ENCODE measurements at regions not wholly inside any gene's neighbourhood (a gene's known extent, or its start where the extent isn't known, plus 50 kb on each side); places are given as distances from the start of the nearest gene placed in this dataset.

DNA sequence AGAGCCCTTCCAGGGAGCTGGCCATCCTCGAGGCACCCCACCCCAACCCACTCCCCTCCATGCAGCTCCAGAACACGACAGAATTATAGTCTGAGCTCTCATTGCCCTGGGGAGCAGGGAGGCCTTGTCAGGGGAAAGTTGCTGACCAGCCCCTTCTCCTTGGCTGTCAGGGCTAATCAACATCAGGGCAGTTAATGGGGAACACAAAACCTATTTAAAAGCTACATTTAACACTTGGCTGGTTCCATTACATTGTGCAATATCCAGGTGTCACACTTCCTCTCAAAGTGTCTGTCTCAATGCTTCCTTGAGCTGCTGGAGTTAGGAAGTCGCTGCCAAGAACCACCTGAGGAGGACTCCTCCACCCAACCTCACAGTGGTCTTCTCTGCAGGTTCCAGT is 111.8 kb upstream of the GRIK3 start:
- H3K27ac ChIP-seq, result no peak overlapping the region
- no peaks in the 10 kb centered on the region for H3K9me3 ChIP-seq
- H3K27me3 ChIP-seq, result no peaks in the 10 kb centered on the region
- no peak overlapping the region for H3K4me3 ChIP-seq
- DNase-seq, result no peak
- H3K4me1 ChIP-seq (ENCODE audit: insufficient read depth), result no peaks in the 10 kb centered on the region
- no peaks in the 10 kb centered on the region for H3K36me3 ChIP-seq
- no peak for TF ChIP-seq POLR2A (IDR thresholded peaks at IDR 0.05)
- TF ChIP-seq, protein P1, sequence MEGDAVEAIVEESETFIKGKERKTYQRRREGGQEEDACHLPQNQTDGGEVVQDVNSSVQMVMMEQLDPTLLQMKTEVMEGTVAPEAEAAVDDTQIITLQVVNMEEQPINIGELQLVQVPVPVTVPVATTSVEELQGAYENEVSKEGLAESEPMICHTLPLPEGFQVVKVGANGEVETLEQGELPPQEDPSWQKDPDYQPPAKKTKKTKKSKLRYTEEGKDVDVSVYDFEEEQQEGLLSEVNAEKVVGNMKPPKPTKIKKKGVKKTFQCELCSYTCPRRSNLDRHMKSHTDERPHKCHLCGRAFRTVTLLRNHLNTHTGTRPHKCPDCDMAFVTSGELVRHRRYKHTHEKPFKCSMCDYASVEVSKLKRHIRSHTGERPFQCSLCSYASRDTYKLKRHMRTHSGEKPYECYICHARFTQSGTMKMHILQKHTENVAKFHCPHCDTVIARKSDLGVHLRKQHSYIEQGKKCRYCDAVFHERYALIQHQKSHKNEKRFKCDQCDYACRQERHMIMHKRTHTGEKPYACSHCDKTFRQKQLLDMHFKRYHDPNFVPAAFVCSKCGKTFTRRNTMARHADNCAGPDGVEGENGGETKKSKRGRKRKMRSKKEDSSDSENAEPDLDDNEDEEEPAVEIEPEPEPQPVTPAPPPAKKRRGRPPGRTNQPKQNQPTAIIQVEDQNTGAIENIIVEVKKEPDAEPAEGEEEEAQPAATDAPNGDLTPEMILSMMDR (IDR thresholded peaks at IDR 0.05), result no peak
- TF ChIP-seq EP300 (IDR thresholded peaks at IDR 0.05), result no peak
- 42 to 62% (median 50%) methylated on average over 3 of the region's 3 CpGs for WGBS, 3 donors
- intact Hi-C loops (cut with DNase I), result no loop called here

DNA sequence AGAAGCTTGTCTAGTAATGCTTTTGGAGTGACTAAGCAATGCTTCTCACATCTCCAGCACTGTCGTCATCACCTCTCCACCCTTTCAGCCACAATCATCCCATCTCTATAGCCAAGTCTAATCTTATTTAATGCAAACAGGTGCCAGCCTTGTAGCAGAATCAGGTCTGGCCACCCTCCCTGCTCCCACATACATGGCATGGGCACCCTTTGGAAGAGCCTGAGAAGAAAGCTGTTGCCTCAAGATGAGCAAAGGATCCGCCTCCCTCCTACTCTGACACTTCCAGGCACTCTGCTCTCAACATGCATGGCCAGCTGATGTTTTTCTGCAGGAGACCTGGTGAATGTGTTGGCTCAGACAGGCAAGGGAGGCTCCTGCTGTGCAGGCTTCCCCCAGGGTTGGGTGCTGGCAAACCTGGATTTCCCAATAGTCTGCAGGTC is 113.1 kb upstream of the GRIK3 start:
- 66 to 77% (median 71%) methylated on average over 2 of the region's 2 CpGs for WGBS, 3 donors
- no peak overlapping the region for H3K27ac ChIP-seq
- H3K4me3 ChIP-seq, result no peak overlapping the region
- H3K4me1 ChIP-seq (ENCODE audit: insufficient read depth), result no peaks in the 10 kb centered on the region
- intact Hi-C loops (cut with DNase I), result no loop called here
- TF ChIP-seq, protein P1 (IDR thresholded peaks at IDR 0.05), result no peak
- no peak for TF ChIP-seq EP300 (IDR thresholded peaks at IDR 0.05)
- TF ChIP-seq POLR2A (IDR thresholded peaks at IDR 0.05), result no peak
- H3K9me3 ChIP-seq, result no peaks in the 10 kb centered on the region
- H3K27me3 ChIP-seq, result no peaks in the 10 kb centered on the region
- DNase-seq, result no peak
- no peaks in the 10 kb centered on the region for H3K36me3 ChIP-seq

DNA sequence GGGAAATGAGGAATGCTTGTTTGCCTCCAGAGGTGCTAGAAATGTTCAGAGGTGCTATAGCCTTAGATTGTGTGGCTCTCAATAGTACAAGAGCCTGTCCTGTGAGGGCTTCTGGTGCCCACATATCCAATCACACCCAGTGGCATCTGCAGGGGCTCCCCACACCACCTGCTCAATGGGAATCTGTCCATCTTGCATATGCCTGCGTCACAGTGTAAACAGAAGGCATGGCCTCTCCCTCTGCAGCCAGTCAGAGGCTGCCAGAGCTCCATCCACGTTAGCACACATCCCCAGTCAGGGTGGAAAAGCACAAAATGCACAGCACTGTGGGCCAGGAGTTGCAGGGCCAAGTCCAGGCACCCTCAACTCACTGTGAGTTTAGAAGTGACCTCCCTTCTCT is 113.6 kb upstream of the GRIK3 start:
- no peak for DNase-seq
- WGBS, 3 donors, result 43 to 52% (median 46%) methylated on average over 2 of the region's 2 CpGs

DNA sequence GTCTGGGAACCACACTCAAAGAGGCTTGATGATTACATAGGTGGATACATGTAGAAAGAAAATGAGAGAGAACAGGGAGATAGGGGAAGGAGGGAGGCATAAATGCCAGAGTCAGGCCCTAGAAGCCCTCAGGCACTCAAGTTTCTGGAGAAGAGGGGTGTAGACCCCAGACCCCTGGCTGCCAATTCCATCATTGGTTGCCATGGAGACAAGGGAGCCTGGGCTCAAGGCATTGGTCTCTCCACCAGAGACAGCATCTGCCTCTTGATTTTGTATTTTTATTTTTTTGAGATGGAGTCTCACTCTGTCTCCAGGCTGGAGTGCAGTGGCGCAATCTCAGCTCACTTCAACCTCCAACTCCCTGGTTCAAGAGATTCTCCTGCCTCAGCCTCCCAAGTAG is 114.3 kb upstream of the GRIK3 start:
- Histone ChIP-seq H3K36me3 (no peaks in the 10 kb centered on the region), H3K4me1 (ENCODE audit: insufficient read depth) (no peaks in the 10 kb centered on the region), H3K27me3 (no peaks in the 10 kb centered on the region), H3K9me3 (no peaks in the 10 kb centered on the region), H3K4me3 (no peak overlapping the region), H3K27ac (no peak overlapping the region)
- intact Hi-C loops (cut with DNase I), result no loop called here
- no peak for DNase-seq
- no peak for TF ChIP-seq EP300 (IDR thresholded peaks at IDR 0.05)
- TF ChIP-seq POLR2A (IDR thresholded peaks at IDR 0.05), result no peak
- TF ChIP-seq, protein P1 (IDR thresholded peaks at IDR 0.05), result no peak
- 91 to 95% (median 92%) methylated on average over 1 of the region's 1 CpG for WGBS, 3 donors

More for the DNA sequence above, 113.6 kb upstream of the GRIK3 start:
- H3K9me3 ChIP-seq, result no peaks in the 10 kb centered on the region
- no peaks in the 10 kb centered on the region for H3K27me3 ChIP-seq
- intact Hi-C loops (cut with DNase I), result no loop called here
- no peaks in the 10 kb centered on the region for H3K4me1 ChIP-seq (ENCODE audit: insufficient read depth)
- no peak overlapping the region for H3K27ac ChIP-seq
- H3K36me3 ChIP-seq, result no peaks in the 10 kb centered on the region
- no peak for TF ChIP-seq POLR2A (IDR thresholded peaks at IDR 0.05)
- no peak overlapping the region for H3K4me3 ChIP-seq

GRCh38 chr1:37149296-37149695 is 115.0 kb upstream of the GRIK3 start:
- Histone ChIP-seq H3K36me3 (no peaks in the 10 kb centered on the region), H3K4me3 (no peak overlapping the region), H3K27ac (no peak overlapping the region), H3K27me3 (no peaks in the 10 kb centered on the region), H3K9me3 (no peaks in the 10 kb centered on the region), H3K4me1 (ENCODE audit: insufficient read depth) (no peaks in the 10 kb centered on the region)
- DNase-seq, result no peak
- TF ChIP-seq EP300 (IDR thresholded peaks at IDR 0.05), result no peak
- TF ChIP-seq, protein P1 (IDR thresholded peaks at IDR 0.05), result no peak
- WGBS, 3 donors, result 65 to 71% (median 71%) methylated on average over 9 of the region's 9 CpGs
- intact Hi-C loops (cut with DNase I), result no loop called here
